ENCODE measurements at regions not wholly inside any gene's neighbourhood (a gene's known extent, or its start where the extent isn't known, plus 50 kb on each side); places are given as distances from the start of the nearest gene placed in this dataset.

GRCh38 chr6:74567281-74567922, 638.5 kb downstream of the COL12A1 start:
- ChIA-PET CTCF (ENCODE audit: low intra/inter-chr PET ratio, low total read pairs) (no interaction called here), POLR2A (no interaction called here)
- 55% methylated on average over 7 of the region's 7 CpGs for whole genome bisulfite sequencing (ENCODE audit: low lambda C conversion rate)
- Histone ChIP-seq H4K20me1 (ENCODE audit: insufficient read depth, low read length) (no peaks in the 10 kb centered on the region), H3K36me3 (replicated peaks in 1 of 2; ENCODE audit: control insufficient read depth in 1 of 2, insufficient read depth in 2 of 2, low read length in 2 of 2) (no peaks in the 10 kb centered on the region), H3K79me2 (ENCODE audit: insufficient read depth, low read length) (no peaks in the 10 kb centered on the region), H3K27ac (ENCODE audit: extremely low read length, insufficient read depth, low read length) (no peak overlapping the region), H3K9ac (ENCODE audit: insufficient read depth, low read depth, low read length) (no peak overlapping the region), H3K27me3 (ENCODE audit: control insufficient read depth in 1 of 2, insufficient read depth in 2 of 2, low read length in 2 of 2) (no peaks in the 10 kb centered on the region), H2AFZ (ENCODE audit: low read length) (no peak overlapping the region), H3K4me1 (ENCODE audit: insufficient read depth, low read length) (no peaks in the 10 kb centered on the region), H3K9me3 (ENCODE audit: low read length) (no peaks in the 10 kb centered on the region), H3K4me2 (ENCODE audit: low read depth, low read length) (no peak overlapping the region), H3K4me3 (replicated peaks in 1 of 3; ENCODE audit: insufficient read depth in 1 of 3, low read depth in 2 of 3, low read length in 3 of 3) (no peak overlapping the region)
- no TSS peak for BruUV-seq (replicated peaks)
- DNase-seq (ENCODE audit: low spot score) = no peak
- TF ChIP-seq KLF11 (CRISPR knock-in tag; IDR thresholded peaks at IDR 0.05) (no peak), CHD2 (IDR thresholded peaks at IDR 0.05; ENCODE audit: low read depth, low read length) (no peak), MZF1 (CRISPR knock-in tag; IDR thresholded peaks at IDR 0.05; ENCODE audit: borderline replicate concordance) (no peak), CBX2 (IDR thresholded peaks at IDR 0.05; ENCODE audit: low read depth, low read length) (no peak), CBX2 (CRISPR knock-in tag; IDR thresholded peaks at IDR 0.05; ENCODE audit: low read depth) (no peak), ZNF446 (CRISPR knock-in tag; IDR thresholded peaks at IDR 0.05) (no peak), NFE2L1 (CRISPR knock-in tag; IDR thresholded peaks at IDR 0.05; ENCODE audit: borderline replicate concordance) (no peak), MED8 (CRISPR knock-in tag; IDR thresholded peaks at IDR 0.05; ENCODE audit: insufficient replicate concordance) (no peak), STAG1 (CRISPR knock-in tag; IDR thresholded peaks at IDR 0.05) (no peak), ZNF292 (CRISPR knock-in tag; IDR thresholded peaks at IDR 0.05; ENCODE audit: borderline replicate concordance, low read depth) (no peak), ZNF382 (CRISPR knock-in tag; IDR thresholded peaks at IDR 0.05; ENCODE audit: borderline replicate concordance) (no peak), RARA (CRISPR knock-in tag; IDR thresholded peaks at IDR 0.05) (no peak)
- FAIRE-seq = no peak
- in situ Hi-C loops (cut with HindIII; ENCODE audit: extremely low pct_ligation_motif_present, low pct_unique_long_range_greater_than_20kb) (loop anchor here (25.0 kb wide), 1 partner anchor 130 kb away; no protein-coding TSS in a partner anchor), intact Hi-C loops (cut with micrococcal nuclease; ENCODE audit: unreplicated experiment) (no loop called here)
- ATAC-seq = no peak

Data from HepG2 (cell line).